ENCODE measurements at regions not wholly inside any gene's neighbourhood (a gene's known extent, or its start where the extent isn't known, plus 50 kb on each side); places are given as distances from the start of the nearest gene placed in this dataset.

- TF ChIP-seq, protein P1, sequence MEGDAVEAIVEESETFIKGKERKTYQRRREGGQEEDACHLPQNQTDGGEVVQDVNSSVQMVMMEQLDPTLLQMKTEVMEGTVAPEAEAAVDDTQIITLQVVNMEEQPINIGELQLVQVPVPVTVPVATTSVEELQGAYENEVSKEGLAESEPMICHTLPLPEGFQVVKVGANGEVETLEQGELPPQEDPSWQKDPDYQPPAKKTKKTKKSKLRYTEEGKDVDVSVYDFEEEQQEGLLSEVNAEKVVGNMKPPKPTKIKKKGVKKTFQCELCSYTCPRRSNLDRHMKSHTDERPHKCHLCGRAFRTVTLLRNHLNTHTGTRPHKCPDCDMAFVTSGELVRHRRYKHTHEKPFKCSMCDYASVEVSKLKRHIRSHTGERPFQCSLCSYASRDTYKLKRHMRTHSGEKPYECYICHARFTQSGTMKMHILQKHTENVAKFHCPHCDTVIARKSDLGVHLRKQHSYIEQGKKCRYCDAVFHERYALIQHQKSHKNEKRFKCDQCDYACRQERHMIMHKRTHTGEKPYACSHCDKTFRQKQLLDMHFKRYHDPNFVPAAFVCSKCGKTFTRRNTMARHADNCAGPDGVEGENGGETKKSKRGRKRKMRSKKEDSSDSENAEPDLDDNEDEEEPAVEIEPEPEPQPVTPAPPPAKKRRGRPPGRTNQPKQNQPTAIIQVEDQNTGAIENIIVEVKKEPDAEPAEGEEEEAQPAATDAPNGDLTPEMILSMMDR (IDR thresholded peaks at IDR 0.05): no peak
- TF ChIP-seq EZH2 (IDR thresholded peaks at IDR 0.05; ENCODE audit: borderline replicate concordance, insufficient read depth, low read depth, low read length, poor library complexity, severe bottlenecking): no peak
Measured at GRCh38 chr2:194545978-194546377, 1111.0 kb upstream of the SLC39A10 start.

Measured in B cell (primary cell).